GM18499 (cell line): ENCODE measurements at regions not wholly inside any gene's neighbourhood (a gene's known extent, or its start where the extent isn't known, plus 50 kb on each side); places are given as distances from the start of the nearest gene placed in this dataset.

Experiments
- ATAC-seq: cut with Tn5 transposase; IDR thresholded peaks from one replicate; pipeline ENCODE4 v1.9.1; 2021; ENCODE audit warnings: moderate number of reproducible peaks; ENCODE audit not compliant: insufficient read depth, unreplicated experiment

- ATAC-seq, result no peak
These were observed 405.0 kb upstream of the POU3F1 start for GRCh38 chr1:38451541-38451993.

DNA sequence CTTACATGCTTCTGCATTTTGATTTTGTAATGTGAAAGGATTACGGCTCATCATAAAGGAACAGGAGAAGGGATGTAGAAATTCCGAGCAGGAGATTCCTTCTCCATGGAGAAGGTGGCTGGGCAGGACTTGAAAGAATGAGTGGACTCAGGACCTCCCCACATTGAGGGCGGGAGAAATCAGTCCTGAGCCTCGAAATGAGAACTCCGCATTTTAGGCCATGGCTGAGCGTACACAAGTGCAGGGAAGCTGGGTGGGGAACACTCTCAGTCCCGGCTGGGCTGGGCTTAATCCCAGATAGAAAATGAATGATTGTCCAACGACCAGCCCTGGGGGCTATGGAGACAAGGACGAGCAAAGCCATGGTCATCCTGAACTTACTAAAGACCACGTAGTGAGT is 402.3 kb upstream of the POU3F1 start:
- ATAC-seq, result no peak

GRCh38 chr1:38446936-38447335 is 400.3 kb upstream of the POU3F1 start:
- no peak for ATAC-seq

- no peak for ATAC-seq
These were observed 398.3 kb upstream of the POU3F1 start for GRCh38 chr1:38444770-38445442.

DNA sequence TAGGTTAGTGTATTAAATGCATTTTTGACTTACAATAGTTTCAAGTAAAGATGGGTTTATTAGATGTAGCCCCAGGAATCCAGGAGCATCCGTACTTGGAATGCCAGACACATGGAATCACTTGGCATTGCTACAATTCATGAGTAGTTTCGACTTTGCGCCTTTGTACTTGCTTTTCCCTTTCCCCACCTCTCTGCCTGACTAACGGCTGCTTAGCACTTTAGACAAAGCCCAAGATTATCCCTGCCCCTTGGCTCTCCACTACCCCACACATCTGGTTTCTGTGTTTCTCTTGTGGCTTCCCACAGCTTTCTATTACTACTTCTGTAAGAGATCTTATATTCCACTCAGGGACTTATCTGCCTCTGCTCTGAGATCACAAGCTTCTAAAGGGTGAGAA is 397.7 kb upstream of the POU3F1 start:
- ATAC-seq, result no peak

DNA sequence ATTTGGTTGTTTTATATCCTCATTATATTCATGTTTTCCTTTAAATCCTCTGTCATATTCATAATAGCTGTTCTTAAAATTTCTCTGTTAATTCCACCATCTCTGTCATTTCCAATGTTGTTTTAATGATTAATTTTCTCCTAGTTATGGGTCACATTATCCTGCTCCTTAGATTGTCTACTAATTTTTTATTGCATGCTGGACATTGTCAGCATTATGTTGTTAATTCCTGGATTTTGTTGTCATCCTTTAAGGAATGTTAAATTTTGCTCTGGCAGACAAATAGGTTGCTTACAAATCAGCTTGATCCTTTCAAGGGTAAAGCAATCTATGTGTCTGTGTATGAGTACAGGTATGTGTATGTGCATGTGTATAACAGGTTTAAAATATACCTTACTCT is 393.8 kb upstream of the POU3F1 start:
- no peak for ATAC-seq

DNA sequence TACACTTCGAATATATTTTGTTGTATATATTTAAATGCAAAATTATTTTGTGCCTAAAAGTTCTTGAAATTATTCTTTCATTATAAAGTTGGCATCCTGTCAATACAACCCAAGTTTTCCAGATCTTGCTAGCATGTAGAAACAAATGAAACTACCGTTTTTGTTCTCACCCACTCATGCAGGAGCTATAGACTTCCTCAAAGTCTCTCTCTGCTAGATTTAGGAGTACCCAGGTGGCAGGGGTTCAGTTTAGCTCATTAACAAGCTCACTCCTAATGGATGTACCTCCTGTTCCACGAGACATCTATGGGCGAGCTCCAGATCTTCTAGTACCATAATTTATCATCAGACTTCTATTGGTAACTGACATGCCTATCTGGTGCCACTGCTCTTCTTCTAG is 390.2 kb upstream of the POU3F1 start:
- no peak for ATAC-seq

DNA sequence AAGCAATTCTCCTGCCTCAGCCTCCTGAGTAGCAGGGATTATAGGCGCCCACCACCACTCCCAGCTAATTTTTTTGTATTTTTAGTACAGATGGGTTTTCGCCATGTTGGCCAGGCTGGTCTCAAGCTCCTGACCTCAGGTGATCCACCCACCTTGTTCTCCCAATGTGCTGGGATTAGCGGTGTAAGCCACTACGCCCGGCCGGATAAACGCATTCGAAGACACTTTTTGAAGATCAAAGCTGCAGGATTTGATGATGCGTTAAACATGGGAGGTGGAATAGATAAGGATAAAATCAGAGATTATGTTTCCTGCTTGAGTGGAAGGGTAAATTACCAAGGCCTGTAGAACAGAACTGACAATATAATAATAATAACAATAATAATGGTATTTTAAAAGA is 389.4 kb upstream of the POU3F1 start:
- ATAC-seq, result no peak

- no peak for ATAC-seq
These were observed 386.6 kb upstream of the POU3F1 start for GRCh38 chr1:38433084-38433722.

GRCh38 chr1:38431535-38432376 is 385.2 kb upstream of the POU3F1 start:
- ATAC-seq, result no peak

- ATAC-seq, result no peak
These were observed 384.4 kb upstream of the POU3F1 start for GRCh38 chr1:38430949-38431348.

DNA sequence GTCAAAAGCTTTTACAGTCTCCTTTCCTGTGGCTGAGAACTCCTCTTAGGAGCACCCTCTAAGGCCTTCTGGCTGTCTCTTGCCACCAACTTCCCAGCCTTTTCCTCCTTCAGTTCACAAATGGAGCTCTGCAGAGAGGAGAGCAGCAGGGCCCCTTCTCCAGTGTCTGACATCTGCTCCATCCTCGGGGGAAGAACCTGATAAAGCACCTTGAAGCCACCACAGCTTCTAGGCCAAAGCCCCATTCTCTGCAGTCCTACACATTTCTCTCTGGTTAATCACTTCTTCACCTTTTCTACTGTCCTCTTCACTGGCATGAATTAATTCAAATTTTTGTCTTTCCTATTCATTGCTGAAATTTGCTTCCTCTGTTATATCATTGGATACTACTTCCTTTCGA is 378.1 kb upstream of the POU3F1 start:
- no peak for ATAC-seq

DNA sequence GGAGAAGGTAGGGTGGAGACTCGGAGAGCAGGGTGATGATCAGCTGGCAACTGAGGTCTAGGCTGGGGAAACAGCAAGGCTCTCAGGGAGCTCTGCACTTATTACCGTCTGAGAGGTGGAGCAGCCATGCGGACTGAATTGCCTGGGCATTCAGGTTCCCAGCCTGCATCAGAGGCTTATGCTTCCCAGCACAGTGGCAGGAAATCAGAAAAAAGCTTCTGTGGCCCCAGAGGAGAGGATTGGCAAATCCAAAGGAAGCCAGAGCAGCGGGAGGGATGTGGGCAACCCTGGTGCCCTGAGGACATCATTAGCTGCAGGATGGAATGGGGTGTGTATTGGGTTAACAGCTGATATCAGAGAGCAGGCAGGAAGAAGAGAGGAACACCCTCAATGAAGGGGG is 374.1 kb upstream of the POU3F1 start:
- no peak for ATAC-seq

DNA sequence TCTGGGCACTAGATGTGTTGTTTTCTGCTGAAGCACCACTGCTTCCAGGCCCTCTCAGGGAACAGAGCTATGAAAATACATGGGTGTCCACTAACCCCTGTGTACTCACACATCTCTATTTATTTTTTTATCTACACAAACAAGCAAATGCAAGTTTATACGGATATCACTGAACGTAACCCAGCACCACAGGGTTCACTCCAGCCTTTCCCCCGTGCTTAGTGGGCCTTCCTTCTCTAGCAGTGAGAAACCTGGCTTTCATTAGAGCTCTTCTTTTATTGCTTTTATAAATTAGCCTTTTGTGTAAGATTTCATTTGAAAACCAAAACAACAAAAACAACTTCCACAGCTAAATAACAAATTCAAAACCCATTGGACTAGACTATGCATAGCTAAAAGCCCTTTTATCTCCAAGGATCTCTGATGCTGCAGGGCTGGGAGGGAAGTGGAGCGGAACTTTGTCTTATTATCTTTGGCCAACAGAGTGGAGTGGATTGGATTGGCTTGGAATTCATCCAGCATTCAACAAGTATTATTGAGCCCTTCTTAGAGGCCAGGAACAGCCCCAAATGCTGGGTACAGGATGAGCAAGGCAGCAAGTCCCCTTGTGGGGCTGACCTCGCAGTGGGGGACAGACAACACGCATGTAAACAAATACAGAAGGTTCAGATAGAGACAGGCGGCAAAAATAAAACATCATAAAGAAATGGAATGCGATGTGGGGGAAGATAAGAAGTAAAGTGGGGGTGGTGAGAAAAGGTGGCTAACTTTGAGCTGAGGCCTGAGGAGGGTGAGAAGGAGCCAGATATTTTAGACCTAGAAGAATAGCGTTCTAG is 371.8 kb upstream of the POU3F1 start:
- no peak for ATAC-seq

GRCh38 chr1:38403667-38404066 is 357.1 kb upstream of the POU3F1 start:
- no peak for ATAC-seq

DNA sequence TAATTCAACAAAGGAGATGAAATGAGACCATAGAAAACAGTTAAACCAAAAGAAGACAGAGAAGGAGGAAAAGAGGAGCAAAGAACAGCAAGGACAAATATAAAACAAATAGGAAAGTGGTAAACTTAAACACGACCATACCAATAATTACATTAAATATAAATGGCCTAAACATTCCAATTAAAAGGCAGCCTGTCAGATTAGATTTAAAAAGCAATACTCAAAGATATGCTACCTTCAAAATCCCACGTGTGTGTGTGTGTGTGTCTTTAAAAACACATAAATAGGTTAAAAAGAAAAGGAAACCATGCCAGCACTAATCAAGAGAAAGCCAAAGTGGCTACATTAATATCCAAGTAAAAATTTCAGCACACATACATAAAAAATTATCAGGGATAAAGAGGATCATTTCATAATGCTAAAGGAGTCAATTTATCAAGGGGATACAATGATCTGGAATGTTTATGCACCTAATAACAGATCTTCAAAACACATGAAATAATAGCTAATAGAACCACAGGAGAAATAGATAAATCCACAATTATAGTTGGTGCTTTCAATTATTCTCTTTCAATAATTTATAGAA is 355.7 kb upstream of the POU3F1 start:
- no peak for ATAC-seq

GRCh38 chr1:38396606-38397005 is 350.0 kb upstream of the POU3F1 start:
- ATAC-seq, result no peak

- ATAC-seq, result no peak
These were observed 347.7 kb upstream of the POU3F1 start for GRCh38 chr1:38394303-38394702.

DNA sequence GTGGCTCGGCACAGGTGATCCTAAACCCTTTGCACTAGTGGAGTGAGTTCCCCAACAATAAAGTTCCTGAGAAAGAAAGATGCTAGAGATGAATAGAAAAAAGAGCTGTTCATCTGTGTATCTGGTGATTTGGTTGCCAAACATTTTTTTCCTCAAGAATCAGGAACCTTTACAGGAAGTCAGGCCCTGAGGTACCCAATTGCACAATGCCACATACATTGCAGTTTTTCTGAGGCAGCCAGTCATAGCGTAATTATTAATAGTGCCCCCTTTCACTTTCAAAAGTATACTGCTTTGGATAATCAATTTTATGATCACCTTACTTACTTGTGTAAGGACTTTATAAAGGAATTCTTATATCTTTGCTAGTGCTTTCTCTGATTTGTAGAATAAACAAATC is 346.3 kb upstream of the POU3F1 start:
- ATAC-seq, result no peak

DNA sequence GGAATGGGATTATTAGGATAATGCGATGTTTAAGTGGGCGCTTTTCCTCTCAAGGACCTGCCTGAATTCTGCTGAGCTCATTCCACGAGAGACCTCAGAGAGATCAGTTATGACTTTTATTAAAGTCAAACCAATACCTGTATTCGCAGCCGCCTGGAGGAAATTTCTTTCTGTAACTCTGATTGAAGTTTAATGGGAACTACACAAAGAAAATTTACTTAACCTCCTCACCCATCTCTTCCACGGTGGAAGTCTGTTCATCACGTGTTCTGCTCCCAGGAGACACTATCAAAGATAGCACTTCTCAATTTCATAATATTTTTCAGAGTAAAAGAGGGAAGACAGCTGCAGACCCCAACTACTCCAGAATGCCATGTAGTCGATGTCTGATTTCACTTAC is 334.7 kb upstream of the POU3F1 start:
- no peak for ATAC-seq
